ENCODE measurements at regions not wholly inside any gene's neighbourhood (a gene's known extent, or its start where the extent isn't known, plus 50 kb on each side); places are given as distances from the start of the nearest gene placed in this dataset.

DNA sequence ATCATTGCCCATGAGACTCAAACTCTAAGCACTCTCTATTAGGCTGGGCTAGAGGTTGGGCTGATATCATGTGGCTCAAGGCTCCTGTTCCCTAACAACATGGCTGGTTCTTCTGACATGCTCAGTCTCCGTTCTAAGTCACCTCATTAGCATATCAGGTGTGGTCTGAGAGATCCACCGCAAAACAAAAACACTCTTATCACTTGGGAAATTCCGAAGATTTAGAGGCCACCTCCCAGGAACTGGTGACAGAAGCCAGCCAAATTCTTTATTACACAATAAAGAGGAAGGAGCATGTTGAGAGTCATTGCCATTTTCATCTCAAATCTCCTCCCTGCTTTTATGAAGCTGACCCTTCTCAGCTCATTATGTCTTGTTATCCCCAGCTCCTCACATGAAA is 107.6 kb downstream of the MSX2 start:
- TF ChIP-seq, protein P1, sequence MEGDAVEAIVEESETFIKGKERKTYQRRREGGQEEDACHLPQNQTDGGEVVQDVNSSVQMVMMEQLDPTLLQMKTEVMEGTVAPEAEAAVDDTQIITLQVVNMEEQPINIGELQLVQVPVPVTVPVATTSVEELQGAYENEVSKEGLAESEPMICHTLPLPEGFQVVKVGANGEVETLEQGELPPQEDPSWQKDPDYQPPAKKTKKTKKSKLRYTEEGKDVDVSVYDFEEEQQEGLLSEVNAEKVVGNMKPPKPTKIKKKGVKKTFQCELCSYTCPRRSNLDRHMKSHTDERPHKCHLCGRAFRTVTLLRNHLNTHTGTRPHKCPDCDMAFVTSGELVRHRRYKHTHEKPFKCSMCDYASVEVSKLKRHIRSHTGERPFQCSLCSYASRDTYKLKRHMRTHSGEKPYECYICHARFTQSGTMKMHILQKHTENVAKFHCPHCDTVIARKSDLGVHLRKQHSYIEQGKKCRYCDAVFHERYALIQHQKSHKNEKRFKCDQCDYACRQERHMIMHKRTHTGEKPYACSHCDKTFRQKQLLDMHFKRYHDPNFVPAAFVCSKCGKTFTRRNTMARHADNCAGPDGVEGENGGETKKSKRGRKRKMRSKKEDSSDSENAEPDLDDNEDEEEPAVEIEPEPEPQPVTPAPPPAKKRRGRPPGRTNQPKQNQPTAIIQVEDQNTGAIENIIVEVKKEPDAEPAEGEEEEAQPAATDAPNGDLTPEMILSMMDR (IDR thresholded peaks at IDR 0.05), result no peak
- TF ChIP-seq POLR2A (IDR thresholded peaks at IDR 0.05) (no peak), EP300 (IDR thresholded peaks at IDR 0.05) (no peak), POLR2AphosphoS5 (IDR thresholded peaks at IDR 0.05) (no peak)

All from sigmoid colon (tissue), 4 donors.